ENCODE measurements at regions not wholly inside any gene's neighbourhood (a gene's known extent, or its start where the extent isn't known, plus 50 kb on each side); places are given as distances from the start of the nearest gene placed in this dataset.

GRCh38 chr21:32099812-32100416, 178.9 kb downstream of the MIS18A start:
- no peak for TF ChIP-seq CTCF (IDR thresholded peaks at IDR 0.05)
- no peak for TF ChIP-seq EZH2 (IDR thresholded peaks at IDR 0.05; ENCODE audit: borderline replicate concordance, insufficient read depth, low read depth, low read length, poor library complexity, severe bottlenecking)
